ENCODE measurements at regions not wholly inside any gene's neighbourhood (a gene's known extent, or its start where the extent isn't known, plus 50 kb on each side); places are given as distances from the start of the nearest gene placed in this dataset.
"Not testable (repeated sequence)": the region's sequence is repeated elsewhere in the genome, so short reads cannot be mapped to it uniquely, and the experiment has no call there.

DNA sequence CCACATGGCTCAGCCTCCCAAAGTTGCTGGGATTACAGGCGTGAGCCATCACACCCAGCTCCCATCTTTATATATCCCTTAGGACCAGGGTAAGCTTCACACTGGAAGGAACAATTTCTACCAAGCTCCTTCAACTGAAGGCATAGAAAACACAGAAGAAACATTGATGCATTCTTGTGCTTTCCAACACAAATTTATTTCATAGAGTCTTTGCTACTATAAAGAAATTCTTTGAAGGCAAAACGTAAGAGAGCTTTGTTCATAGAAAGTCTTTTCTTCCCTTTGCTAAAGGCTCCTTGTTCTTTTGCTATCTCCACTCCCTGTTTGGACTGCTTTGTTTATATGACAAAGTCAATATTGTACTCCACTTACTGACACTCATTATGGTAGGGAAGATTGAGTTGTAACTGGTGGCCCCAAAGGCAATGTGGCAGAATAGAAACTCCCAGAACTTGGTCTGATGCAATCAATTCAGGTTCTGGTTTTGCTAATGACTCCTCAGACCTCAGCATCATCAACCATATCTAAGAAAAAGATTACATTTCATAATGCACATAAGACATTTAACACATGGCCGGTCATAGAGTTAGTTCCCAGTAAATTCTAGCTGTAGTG is 97.4 kb upstream of the CLINT1 start:
- DNase-seq = no peak

DNA sequence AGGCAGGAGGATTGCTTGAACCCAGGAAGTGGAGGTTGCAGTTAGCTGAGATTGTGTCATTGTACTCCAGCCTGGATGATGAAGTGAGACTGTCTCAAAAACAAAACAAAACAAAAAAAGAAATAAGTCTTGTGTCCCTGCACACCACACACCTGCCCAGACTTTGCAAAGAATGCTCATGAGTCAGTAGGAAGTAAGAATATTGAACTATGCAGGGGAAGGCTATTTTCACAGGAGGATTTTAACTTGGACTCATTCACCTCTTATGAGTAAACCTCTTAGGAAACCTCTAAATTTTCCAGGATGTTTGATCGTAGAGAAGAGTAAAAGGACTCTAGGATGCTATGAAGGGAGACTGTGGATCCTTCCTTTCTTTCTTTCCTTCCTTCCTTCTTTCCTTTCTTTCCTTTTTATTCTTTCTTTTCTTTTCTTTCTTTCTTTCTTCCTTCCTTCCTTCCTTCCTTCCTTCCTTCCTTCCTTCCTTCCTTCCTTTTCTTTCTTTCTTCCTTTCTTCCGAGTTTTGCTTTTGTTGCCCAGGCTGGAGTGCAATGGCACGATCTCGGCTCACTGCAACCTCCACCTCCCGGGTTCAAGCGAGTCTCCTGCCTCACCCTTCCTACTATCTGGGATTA is 96.7 kb upstream of the CLINT1 start:
- DNase-seq = no peak

DNA sequence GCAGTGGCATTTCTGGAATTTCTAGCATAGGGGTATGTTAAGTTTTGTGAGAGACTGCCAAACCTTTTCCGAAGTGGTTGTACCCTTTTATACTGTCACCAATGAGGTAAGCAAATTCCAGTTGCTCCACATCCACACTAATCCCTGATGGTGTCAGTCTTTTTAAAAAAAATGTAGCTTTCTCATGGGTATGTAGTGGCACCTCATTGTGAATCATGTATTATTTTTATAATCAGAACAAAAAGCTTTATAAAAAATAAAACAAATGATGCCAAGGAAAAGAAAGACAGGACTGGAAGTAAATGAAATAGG is 93.4 kb upstream of the CLINT1 start:
- no peak for DNase-seq

DNA sequence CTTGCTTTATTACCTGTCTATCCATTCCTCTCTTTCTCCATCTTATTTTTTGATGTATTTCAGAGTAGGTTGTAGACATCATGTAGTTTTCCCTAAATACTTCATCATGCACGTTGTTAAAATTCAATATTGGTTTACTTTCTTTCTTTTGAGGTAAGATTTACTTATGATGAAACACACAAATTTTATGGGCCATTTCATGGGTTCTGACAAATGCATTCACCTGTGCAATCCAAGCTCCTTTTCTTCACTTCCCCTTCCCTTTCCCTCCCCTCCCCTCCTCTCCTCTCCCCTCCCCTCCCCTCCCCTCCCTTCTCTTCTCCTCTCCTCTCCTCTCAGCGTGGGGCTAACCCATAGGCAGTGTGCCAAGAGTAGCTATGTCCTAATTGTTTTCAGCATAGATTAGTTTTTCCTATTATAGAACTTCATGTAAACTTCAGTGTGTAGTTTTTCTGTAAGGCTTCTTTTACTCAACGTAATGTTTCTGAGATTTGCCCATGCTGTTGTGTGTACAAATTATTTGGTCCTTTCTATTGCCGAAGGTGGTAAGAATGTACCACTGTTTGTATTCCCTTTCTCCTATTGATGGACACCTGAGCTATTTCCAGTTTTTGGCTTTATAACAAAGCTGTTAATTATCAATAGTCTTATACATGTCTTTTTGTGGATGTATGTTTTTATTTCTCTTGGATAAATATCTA is 92.9 kb upstream of the CLINT1 start:
- DNase-seq = no peak

DNA sequence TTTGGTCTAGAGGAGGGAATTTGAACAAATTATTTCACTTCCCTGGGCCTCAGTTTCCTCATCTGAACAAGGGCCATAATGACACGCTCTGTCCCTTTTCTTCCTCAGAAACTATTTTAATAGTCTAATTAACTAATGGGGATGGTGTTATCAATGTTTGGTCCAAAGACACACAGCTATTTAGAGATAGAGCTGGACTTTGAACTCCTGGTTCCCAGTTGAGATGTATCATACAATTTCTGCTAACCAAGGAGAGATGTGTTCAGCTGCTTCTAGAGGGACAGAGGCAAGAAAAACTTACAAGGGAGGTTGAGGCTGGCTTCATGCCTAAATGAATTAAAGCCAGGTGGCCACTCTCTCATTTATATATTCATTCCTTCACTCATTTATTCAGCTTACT is 90.6 kb upstream of the CLINT1 start:
- no peak for DNase-seq

DNA sequence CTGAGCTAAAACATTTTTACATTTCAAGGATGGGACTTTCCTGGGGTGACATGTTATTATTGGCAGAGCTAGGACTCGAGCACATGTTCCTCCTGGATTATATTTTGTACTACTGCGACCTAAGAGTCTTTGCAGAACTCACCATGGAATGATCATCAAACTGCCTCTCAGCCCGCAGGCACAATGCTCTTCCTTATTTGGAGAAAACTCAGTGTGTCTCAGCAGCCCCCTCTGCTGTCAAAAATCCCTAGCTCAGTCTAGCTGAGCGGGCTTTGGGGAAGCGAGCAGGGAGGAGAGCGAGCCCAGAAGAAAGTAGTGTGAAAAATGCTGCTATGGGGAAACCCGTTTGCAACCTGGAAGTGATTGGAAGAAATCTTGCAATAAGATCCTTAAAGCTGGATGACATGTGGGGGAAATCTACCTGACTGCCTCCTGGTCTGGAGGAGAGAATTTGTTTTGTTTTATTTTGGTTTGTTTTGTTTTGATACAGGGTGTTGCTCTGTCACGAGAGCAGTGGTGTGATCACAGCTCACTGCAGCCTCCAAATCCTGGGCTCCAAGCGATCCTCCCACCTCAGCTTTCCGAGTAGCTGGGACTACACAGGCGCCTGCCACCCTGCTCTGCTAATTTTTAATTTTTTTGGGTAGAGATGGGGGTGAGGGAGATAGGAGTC is 89.9 kb upstream of the CLINT1 start:
- peak; percentile 60 for DNase-seq

DNA sequence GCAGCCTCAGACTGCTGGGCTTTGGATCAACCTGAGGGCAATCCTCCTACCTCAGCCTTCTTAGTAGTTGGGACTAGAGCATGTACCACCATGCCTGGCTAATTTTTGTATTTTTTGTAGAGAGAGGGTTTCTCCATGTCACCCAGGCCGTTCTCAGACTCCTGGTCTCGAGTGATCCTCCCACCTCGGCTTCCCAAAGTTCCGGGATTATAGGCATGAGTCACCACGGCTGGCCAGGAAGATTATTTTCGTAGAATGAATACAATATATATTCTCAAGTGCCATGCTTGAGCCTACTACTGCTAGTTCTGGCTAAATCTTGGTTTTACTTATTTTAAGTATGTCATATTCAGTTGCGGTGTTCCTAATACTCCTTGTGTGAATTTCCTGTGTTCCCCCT is 88.2 kb upstream of the CLINT1 start:
- no peak for DNase-seq

GRCh38 chr5:157945822-157946221 is 86.9 kb upstream of the CLINT1 start:
- DNase-seq = not testable (repeated sequence)

- no peak for DNase-seq
These were observed 86.0 kb upstream of the CLINT1 start for GRCh38 chr5:157944938-157945337.

GRCh38 chr5:157944077-157944633 is 85.2 kb upstream of the CLINT1 start:
- no peak for DNase-seq

GRCh38 chr5:157942595-157942994 is 83.7 kb upstream of the CLINT1 start:
- no peak for DNase-seq

DNA sequence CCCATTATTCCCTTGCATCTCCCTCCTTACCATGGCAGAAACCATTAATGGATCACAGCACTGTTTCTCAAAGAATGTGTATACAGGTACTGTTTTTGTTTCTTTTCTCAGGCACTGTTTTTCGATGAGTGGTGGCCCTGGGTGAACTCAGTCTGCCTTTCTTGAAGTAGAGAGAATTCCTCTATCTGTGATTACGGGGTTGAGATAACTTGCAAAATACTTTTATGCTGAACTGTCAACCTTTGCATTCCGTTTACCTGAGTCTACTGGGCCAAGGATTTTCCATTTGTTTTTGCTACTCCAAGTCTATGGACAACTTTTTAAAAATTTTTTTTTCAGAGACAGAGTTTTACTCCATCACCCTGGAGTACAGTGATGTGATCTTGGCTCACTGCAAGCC is 82.7 kb upstream of the CLINT1 start:
- DNase-seq = no peak

DNA sequence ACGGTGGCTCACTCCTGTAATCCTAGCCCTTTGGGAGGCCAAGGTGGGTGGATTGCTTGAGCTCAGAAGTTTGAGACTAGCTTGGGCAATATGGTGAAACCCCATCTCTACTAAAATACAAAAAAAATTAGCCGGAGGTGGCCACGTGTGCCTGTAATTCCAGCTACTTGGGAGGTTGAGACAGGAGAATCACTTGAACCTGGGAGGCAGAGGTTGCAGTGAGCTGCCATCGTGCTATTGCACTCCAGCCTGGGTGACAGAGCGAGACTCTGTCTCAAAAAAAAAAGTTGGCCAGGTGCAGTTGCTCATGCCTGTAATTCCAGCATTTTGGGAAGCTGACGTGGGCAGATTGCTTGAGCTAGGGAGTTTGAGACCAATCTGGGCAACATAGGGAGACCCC is 79.2 kb upstream of the CLINT1 start:
- not testable (repeated sequence) for DNase-seq

DNA sequence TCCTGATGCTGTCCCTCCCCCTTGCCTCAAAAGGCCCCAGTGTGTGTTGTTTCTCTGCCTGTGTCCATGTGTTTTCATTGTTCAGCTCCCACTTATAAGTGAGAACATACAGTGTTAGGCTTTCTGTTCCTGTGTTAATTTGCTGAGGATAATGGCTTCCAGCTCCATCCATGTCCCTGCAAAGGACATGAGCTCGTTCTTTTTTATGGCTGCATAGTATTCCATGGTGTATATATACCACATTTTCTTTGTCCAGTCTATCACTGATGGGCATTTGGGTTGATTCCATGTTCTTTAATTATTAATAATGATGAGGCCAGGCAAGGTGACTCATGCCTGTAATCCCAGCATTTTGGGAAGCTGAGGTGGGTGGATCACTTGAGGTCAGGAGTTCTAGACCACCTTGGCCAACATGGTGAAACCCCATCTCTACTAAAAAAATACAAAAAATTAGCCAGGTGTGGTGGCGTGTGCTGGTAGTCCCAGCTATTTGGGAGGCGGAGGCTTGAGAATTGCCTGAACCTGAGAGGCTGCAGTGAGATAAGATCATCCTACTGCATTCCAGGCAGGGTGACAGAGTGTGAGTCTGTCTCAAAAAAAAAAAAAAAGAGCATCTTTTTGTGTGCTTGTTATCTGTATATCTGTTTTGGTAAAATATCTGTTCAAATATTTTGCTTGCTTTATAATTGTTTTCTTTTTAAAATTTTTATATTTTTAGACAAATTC is 78.0 kb upstream of the CLINT1 start:
- DNase-seq = not testable (repeated sequence)

GRCh38 chr5:157934600-157934999 is 75.7 kb upstream of the CLINT1 start:
- no peak for DNase-seq

DNA sequence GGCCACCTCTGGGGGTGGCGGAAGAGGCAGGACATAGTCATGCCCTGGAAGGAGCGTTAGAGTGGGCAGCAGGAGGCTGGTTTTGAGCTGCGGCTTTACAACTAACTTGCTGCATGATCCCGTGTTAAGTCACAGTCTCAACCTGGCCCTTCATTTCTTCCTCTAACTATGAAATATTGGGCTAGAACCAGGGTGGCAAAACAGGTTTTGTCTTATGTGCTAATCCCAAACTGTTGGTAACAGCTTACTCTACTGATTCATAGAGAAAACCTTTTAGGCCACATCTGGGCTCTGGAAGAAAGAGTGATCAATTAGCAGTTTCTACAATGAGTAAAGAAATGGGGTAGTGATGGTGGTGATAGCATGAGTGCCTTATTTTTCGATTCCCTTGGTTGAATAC is 74.1 kb upstream of the CLINT1 start:
- DNase-seq = no peak

DNA sequence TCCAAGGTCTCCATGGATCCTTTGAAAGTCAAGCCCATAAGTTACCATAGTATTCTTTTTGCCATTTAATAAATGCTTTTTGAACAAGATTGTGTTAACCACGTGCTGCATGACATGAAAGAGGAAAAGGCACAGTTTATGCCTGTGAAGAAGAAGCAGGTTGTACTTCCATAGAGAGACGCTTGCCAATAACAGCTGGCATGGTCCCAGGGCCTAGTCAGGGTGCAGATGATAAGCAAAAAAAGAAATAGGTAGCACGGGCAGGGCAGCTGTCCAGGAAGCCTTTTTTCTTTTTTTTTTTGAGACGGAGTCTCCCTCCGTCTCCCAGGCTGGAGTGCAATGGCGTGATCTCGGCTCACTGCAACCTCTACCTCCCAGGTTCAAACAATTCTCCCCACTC is 71.8 kb upstream of the CLINT1 start:
- DNase-seq = no peak

- DNase-seq = no peak
These were observed 68.0 kb upstream of the CLINT1 start for GRCh38 chr5:157926977-157927376.

DNA sequence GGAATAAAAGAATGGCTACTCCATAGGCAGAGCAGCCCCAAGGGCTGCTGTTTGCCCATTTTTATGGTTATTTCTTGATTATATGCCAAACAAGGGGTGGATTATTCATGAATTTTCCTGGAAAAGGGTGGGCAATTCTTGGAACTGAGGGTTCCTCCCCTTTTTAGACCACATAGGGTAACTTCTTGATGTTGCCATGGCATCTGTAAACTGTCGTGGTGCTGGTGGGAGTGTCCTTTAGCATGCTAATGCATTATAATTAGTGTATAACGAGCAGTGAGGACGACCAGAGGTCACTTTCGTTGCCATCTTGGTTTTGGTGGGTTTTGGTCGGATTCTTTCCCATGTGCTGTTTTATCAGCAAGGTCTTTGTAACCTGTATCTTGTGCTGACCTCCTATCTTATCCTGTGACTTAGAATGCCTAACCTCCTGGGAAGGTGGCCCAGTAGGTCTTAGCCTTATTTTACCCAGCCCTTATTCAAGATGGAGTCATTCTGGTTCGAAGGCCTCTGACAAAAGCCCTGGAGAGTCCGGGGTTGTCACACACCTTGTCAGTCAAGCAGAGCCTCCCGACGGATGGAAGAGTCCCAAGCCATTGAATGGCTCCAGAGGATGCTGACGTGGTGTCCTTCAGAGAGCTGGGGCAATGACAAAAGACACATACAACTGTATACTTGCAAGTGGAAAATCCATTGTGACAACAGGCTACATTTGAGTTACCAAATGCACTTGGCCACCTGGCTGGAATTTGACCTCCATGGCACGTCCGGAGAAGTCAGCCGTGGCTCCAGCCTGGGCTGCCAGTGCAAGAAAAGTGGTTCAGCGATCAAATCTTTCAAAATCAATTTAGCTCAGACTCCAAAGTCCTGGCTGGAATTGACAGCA is 67.1 kb upstream of the CLINT1 start:
- no peak for DNase-seq

GRCh38 chr5:157924931-157925729 is 66.2 kb upstream of the CLINT1 start:
- DNase-seq = no peak

DNA sequence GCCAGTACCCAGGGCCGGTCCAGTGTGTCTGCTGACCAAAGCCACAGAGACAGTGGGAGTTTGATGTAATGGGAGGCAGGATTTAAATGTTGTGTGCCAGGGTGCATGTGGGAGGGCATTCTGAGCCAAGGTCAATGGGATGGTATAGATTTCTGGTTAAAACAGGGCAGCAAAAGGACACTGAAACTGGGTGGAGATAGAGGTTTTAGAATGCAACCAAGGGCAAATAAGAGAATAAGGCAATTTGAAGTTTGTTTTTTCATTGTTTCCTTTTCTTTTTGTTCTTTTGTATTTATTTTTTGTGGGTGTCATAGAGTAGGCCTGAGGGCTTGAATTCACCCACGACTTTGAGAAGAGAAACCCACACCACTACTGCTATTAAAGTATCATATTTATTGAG is 65.5 kb upstream of the CLINT1 start:
- DNase-seq = no peak

All from NCI-H1436 treated with DMSO at 0.1 percent for 48 hours (cell line).